ENCODE measurements at regions not wholly inside any gene's neighbourhood (a gene's known extent, or its start where the extent isn't known, plus 50 kb on each side); places are given as distances from the start of the nearest gene placed in this dataset.
"Not testable (repeated sequence)": the region's sequence is repeated elsewhere in the genome, so short reads cannot be mapped to it uniquely, and the experiment has no call there.

DNA sequence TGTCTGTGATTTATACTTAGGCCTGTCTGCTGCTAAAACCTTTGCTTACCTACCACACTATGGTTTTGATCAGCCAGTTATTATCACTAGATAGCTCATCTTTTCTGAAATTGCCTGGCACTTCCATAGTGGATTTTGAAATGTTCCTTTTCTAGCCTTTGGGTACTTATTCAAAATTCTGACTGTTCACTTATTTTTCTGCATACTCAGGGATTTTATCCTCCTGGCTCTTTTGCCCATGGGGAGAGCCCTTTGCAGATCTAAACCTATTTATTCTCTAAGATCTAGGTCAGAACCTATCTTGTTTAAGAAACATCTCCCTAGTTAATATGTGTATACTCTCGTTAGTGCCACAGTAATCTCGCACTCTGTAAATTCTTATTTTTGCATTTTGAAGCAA, 103.5 kb upstream of the C9orf72 start:
- TF ChIP-seq, protein P1, sequence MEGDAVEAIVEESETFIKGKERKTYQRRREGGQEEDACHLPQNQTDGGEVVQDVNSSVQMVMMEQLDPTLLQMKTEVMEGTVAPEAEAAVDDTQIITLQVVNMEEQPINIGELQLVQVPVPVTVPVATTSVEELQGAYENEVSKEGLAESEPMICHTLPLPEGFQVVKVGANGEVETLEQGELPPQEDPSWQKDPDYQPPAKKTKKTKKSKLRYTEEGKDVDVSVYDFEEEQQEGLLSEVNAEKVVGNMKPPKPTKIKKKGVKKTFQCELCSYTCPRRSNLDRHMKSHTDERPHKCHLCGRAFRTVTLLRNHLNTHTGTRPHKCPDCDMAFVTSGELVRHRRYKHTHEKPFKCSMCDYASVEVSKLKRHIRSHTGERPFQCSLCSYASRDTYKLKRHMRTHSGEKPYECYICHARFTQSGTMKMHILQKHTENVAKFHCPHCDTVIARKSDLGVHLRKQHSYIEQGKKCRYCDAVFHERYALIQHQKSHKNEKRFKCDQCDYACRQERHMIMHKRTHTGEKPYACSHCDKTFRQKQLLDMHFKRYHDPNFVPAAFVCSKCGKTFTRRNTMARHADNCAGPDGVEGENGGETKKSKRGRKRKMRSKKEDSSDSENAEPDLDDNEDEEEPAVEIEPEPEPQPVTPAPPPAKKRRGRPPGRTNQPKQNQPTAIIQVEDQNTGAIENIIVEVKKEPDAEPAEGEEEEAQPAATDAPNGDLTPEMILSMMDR (conservative IDR thresholded peaks at IDR 0.05; ENCODE audit: control insufficient read depth, insufficient read depth, low read depth, low read length) = no peak
- no peak overlapping the region for H3K4me3 ChIP-seq (ENCODE audit: control insufficient read depth, low read depth, low read length)
- no peak for DNase-seq (ENCODE audit: low read depth)

DNA sequence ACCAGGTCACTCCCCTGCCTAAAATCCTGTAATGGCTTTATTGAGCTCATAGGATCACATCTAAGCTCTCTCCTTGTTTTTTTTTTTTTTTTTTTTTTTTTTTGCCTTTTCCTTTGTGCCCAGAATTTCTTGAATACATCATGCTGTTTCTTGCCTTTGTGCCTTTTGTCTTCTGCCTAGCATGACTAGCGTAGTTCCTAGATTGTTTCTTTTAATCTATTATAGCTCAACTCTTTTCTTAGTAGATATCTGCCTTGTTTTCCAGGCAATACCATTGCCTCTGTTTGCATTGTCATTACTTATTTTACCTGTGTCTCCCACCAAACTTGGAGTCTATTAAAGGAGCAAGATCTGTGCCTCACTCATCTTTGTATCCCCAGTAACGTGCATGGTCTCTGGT, 106.1 kb upstream of the C9orf72 start:
- no peak overlapping the region for H3K4me3 ChIP-seq (ENCODE audit: control insufficient read depth, low read depth, low read length)
- no peak for DNase-seq (ENCODE audit: low read depth)
- TF ChIP-seq, protein P1 (conservative IDR thresholded peaks at IDR 0.05; ENCODE audit: control insufficient read depth, insufficient read depth, low read depth, low read length) = no peak

DNA sequence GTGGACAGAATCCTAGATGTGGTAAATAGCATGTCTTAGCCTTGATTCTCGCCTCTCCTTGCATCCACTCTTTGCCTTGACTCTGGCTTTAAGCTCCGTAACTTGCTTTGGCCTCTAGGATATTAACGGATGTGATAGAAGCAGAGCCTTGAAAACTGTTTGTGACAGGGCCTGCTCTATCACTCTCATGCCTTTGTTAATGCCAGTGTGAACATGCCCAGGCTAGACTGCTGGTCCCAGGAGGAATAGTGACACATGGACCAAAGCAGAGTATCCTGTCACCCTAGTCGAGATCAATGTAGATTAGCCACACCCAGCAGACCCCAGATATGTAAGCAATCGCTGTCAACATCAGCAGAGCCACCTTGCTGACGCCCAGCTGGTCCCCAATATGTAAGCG, 109.9 kb upstream of the C9orf72 start:
- TF ChIP-seq, protein P1 (conservative IDR thresholded peaks at IDR 0.05; ENCODE audit: control insufficient read depth, insufficient read depth, low read depth, low read length) = no peak

DNA sequence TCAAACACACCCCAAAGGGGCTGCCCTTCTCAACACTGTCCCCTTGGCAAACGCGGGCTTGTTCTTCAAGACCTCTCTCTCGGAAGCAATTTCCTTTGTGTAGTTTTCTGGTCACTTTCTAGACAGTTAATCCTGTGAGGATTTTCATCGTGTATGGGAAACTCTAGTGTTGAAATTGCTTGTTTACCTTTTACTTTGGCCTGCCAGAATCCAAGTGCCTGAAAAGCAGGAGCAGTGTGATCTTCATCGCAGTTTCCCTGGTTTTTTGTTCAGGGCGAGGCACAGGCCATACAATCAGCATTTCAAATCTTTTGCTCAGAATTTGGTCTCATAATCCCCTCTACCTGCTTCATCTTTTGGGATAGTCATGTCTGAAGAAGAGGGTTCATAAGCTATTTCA, 115.7 kb upstream of the C9orf72 start:
- no peak overlapping the region for H3K4me3 ChIP-seq (ENCODE audit: control insufficient read depth, low read depth, low read length)
- DNase-seq (ENCODE audit: low read depth) = no peak
- TF ChIP-seq, protein P1 (conservative IDR thresholded peaks at IDR 0.05; ENCODE audit: control insufficient read depth, insufficient read depth, low read depth, low read length) = no peak

More for the DNA sequence above, 109.9 kb upstream of the C9orf72 start:
- no peak overlapping the region for H3K4me3 ChIP-seq (ENCODE audit: control insufficient read depth, low read depth, low read length)
- DNase-seq (ENCODE audit: low read depth) = no peak

DNA sequence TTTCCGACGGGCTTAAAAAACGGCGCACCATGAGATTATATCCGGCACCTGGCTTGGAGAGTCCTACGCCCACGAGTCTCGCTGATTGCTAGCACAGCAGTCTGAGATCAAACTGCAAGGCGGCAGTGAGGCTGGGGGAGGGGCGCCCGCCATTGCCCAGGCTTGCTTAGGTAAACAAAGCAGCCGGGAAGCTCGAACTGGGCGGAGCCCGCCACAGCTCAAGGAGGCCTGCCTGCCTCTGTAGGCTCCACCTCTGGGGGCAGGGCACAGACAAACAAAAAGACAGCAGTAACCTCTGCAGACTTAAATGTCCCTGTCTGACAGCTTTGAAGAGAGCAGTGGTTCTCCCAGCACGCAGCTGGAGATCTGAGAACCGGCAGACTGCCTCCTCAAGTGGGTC, 117.5 kb upstream of the C9orf72 start:
- H3K4me3 ChIP-seq (ENCODE audit: control insufficient read depth, low read depth, low read length); DNase-seq (ENCODE audit: low read depth): not testable (repeated sequence)

DNA sequence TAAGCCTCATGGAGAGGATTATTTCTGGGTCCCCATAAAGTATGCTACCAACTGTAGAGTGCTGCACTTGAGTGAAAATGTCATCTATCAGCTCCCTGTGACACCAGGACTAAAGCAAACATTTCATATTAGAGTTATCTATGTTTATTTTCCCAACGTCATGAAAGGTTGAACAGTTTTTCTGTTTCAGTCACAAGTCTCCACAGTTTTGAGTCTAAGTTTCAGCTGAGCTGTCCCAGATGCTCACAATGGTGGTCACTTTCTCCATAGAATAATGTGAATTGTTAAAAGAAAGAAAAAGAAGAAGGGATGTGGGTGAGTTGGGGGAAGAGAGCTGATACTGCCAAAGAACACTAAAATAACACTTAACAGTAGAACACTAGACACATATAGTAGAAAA, 126.3 kb upstream of the C9orf72 start:
- TF ChIP-seq, protein P1 (conservative IDR thresholded peaks at IDR 0.05; ENCODE audit: control insufficient read depth, insufficient read depth, low read depth, low read length) = no peak
- DNase-seq (ENCODE audit: low read depth) = no peak
- H3K4me3 ChIP-seq (ENCODE audit: control insufficient read depth, low read depth, low read length) = no peak overlapping the region

DNA sequence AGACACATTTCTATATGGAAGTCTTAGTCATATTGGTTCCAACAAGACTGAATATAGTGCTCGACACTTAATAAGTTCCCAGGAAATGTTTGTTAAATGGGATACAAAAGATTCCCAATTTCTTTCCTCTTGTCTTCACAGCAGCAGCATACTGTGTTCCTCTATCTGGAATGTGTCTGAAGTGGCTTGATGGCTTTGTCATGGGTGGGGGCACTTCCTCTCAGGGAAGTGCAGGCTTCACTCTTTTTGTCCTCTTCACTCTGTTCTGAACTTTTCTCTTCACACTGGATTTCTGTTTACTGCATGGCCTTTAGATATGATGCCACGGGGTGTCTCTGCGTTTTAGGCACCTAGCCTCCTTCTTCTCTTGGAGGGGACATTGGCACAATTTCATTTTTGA, 127.7 kb upstream of the C9orf72 start:
- TF ChIP-seq, protein P1 (conservative IDR thresholded peaks at IDR 0.05; ENCODE audit: control insufficient read depth, insufficient read depth, low read depth, low read length) = no peak
- DNase-seq (ENCODE audit: low read depth) = no peak
- H3K4me3 ChIP-seq (ENCODE audit: control insufficient read depth, low read depth, low read length) = no peak overlapping the region
